ENCODE measurements at regions not wholly inside any gene's neighbourhood (a gene's known extent, or its start where the extent isn't known, plus 50 kb on each side); places are given as distances from the start of the nearest gene placed in this dataset.

- H3K9ac ChIP-seq (ENCODE audit: low read length in 5 of 5) = no peak overlapping the region
Observed at GRCh38 chr9:1415146-1415545, 365.0 kb downstream of the DMRT2 start.

DNA sequence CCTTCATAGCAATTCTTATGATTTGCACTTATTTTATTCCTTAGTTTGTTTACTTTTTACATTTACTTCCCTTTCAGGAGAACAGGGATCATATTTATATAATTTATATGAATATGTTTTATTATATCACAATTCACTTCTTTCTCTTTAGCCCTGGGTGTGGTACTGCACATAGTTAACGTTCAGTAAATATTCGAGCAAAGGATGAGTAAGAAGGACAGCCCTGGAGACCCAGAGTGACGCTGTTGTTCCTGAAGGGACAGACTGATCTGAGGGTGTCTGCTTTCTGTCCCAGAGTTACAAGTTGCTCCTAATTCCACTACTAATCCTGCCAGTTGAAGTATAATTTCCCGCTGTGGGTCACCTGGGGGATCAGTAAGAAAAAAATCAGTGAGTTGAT lies 366.1 kb downstream of the DMRT2 start:
- no peak overlapping the region for H3K4me3 ChIP-seq (ENCODE audit: low read depth in 1 of 5, low read length in 5 of 5)
- H3K36me3 ChIP-seq (ENCODE audit: control insufficient read depth in 5 of 5, insufficient read depth in 5 of 5, low read length in 5 of 5) = no peaks in the 10 kb centered on the region
- no peaks in the 10 kb centered on the region for H3K27me3 ChIP-seq (ENCODE audit: control insufficient read depth in 5 of 5, insufficient read depth in 4 of 5, low read length in 5 of 5)
- no peaks in the 10 kb centered on the region for H3K9me3 ChIP-seq (ENCODE audit: control insufficient read depth in 5 of 5, low read length in 5 of 5)
- peaks cover 0 to 30% (median 6%) of the 10 kb centered on the region in 5 donors for H3K4me1 ChIP-seq (ENCODE audit: control insufficient read depth in 5 of 5, insufficient read depth in 5 of 5, low read length in 5 of 5)
- no peak overlapping the region for H3K27ac ChIP-seq (ENCODE audit: low read depth, low read length)
- H3K9ac ChIP-seq (ENCODE audit: low read length in 5 of 5) = no peak overlapping the region

More at GRCh38 chr9:1415146-1415545, 365.0 kb downstream of the DMRT2 start:
- Histone ChIP-seq H3K27ac (ENCODE audit: low read depth, low read length) (no peak overlapping the region), H3K9me3 (ENCODE audit: control insufficient read depth in 5 of 5, low read length in 5 of 5) (no peaks in the 10 kb centered on the region), H3K4me1 (ENCODE audit: control insufficient read depth in 5 of 5, insufficient read depth in 5 of 5, low read length in 5 of 5) (peaks cover 0 to 30% (median 6%) of the 10 kb centered on the region in 5 donors), H3K27me3 (ENCODE audit: control insufficient read depth in 5 of 5, insufficient read depth in 4 of 5, low read length in 5 of 5) (no peaks in the 10 kb centered on the region), H3K4me3 (ENCODE audit: low read depth in 1 of 5, low read length in 5 of 5) (no peak overlapping the region), H3K36me3 (ENCODE audit: control insufficient read depth in 5 of 5, insufficient read depth in 5 of 5, low read length in 5 of 5) (no peaks in the 10 kb centered on the region)

DNA sequence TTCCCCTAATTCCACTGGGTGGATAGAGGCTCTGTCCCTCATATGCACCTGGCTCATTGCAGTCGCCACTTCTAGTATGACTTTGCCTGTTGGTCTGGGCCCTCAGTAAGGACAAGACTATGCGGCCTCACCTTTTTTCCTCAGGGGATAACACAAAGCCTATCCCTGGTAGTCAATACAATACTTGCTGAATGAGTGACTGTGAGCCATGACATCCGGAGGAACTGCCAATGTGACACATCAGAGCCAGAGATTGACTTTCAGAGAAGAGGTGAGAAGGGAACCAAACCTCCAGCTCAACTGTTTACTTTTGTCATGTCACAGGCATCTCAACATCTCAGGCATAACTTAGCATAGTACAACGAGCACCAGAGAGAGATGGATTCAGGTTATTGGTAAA lies 371.3 kb downstream of the DMRT2 start:
- Histone ChIP-seq H3K9ac (ENCODE audit: low read length in 5 of 5) (no peak overlapping the region), H3K27me3 (ENCODE audit: control insufficient read depth in 5 of 5, insufficient read depth in 4 of 5, low read length in 5 of 5) (no peaks in the 10 kb centered on the region), H3K27ac (ENCODE audit: low read depth, low read length) (no peak overlapping the region), H3K36me3 (ENCODE audit: control insufficient read depth in 5 of 5, insufficient read depth in 5 of 5, low read length in 5 of 5) (no peaks in the 10 kb centered on the region), H3K4me3 (ENCODE audit: low read depth in 1 of 5, low read length in 5 of 5) (no peak overlapping the region), H3K4me1 (ENCODE audit: control insufficient read depth in 5 of 5, insufficient read depth in 5 of 5, low read length in 5 of 5) (peaks cover 0 to 18% (median 0%) of the 10 kb centered on the region in 5 donors), H3K9me3 (ENCODE audit: control insufficient read depth in 5 of 5, low read length in 5 of 5) (no peaks in the 10 kb centered on the region)

DNA sequence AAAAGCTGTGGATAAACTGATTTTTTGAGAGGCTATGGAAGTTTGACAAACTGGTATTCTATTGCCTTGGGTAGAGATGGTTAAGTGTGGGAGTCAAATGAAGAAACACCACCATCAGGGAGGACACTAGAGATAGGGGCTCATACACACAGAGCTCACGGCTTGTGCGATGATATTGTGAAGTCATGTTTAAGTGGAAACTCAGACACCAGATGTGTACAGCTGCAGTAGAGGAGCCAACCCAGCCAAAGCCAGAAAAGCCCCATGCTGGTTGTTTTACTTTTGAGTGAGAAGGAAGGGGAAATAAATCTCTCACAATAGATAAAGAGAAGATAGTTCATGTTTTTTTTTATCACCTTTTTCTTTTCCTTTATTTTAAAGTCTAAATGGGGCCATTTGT lies 377.7 kb downstream of the DMRT2 start:
- no peaks in the 10 kb centered on the region for H3K27me3 ChIP-seq (ENCODE audit: control insufficient read depth in 5 of 5, insufficient read depth in 4 of 5, low read length in 5 of 5)
- H3K27ac ChIP-seq (ENCODE audit: low read depth, low read length) = no peak overlapping the region
- H3K4me1 ChIP-seq (ENCODE audit: control insufficient read depth in 5 of 5, insufficient read depth in 5 of 5, low read length in 5 of 5) = no peaks in the 10 kb centered on the region
- H3K9me3 ChIP-seq (ENCODE audit: control insufficient read depth in 5 of 5, low read length in 5 of 5) = no peaks in the 10 kb centered on the region
- H3K9ac ChIP-seq (ENCODE audit: low read length in 5 of 5) = no peak overlapping the region
- no peak overlapping the region for H3K4me3 ChIP-seq (ENCODE audit: low read depth in 1 of 5, low read length in 5 of 5)
- no peaks in the 10 kb centered on the region for H3K36me3 ChIP-seq (ENCODE audit: control insufficient read depth in 5 of 5, insufficient read depth in 5 of 5, low read length in 5 of 5)

- Histone ChIP-seq H3K36me3 (ENCODE audit: control insufficient read depth in 5 of 5, insufficient read depth in 5 of 5, low read length in 5 of 5) (no peaks in the 10 kb centered on the region), H3K4me3 (ENCODE audit: low read depth in 1 of 5, low read length in 5 of 5) (no peak overlapping the region), H3K27me3 (ENCODE audit: control insufficient read depth in 5 of 5, insufficient read depth in 4 of 5, low read length in 5 of 5) (no peaks in the 10 kb centered on the region), H3K27ac (ENCODE audit: low read depth, low read length) (no peak overlapping the region), H3K4me1 (ENCODE audit: control insufficient read depth in 5 of 5, insufficient read depth in 5 of 5, low read length in 5 of 5) (no peaks in the 10 kb centered on the region), H3K9ac (ENCODE audit: low read length in 5 of 5) (no peak overlapping the region), H3K9me3 (ENCODE audit: control insufficient read depth in 5 of 5, low read length in 5 of 5) (no peaks in the 10 kb centered on the region)
Observed at GRCh38 chr9:1429297-1429696, 379.1 kb downstream of the DMRT2 start.

DNA sequence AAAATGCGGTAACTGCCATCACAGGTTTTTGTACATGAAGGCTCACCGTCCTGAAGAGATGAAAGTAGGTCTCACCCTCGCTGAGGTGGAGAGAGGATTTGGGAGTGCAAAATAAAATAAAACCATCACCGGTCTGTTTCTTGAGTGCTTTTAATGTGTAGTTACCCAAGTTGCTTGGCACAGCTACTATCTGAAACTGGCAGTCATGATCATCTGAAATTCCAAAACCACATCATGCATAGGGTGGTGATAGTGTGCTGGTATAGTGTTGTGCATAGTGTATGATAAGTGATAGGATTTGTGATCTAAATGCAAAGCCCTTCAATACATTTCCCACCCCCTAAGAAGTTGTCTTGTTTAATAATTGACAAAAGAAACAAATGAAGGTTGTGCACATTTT lies 381.3 kb downstream of the DMRT2 start:
- Histone ChIP-seq H3K4me3 (ENCODE audit: low read depth in 1 of 5, low read length in 5 of 5) (no peak overlapping the region), H3K4me1 (ENCODE audit: control insufficient read depth in 5 of 5, insufficient read depth in 5 of 5, low read length in 5 of 5) (no peaks in the 10 kb centered on the region), H3K9ac (ENCODE audit: low read length in 5 of 5) (no peak overlapping the region), H3K9me3 (ENCODE audit: control insufficient read depth in 5 of 5, low read length in 5 of 5) (no peaks in the 10 kb centered on the region), H3K27ac (ENCODE audit: low read depth, low read length) (no peak overlapping the region), H3K27me3 (ENCODE audit: control insufficient read depth in 5 of 5, insufficient read depth in 4 of 5, low read length in 5 of 5) (no peaks in the 10 kb centered on the region), H3K36me3 (ENCODE audit: control insufficient read depth in 5 of 5, insufficient read depth in 5 of 5, low read length in 5 of 5) (peaks cover 0 to 7% (median 0%) of the 10 kb centered on the region in 5 donors)

- Histone ChIP-seq H3K27me3 (ENCODE audit: control insufficient read depth in 5 of 5, insufficient read depth in 4 of 5, low read length in 5 of 5) (no peaks in the 10 kb centered on the region), H3K36me3 (ENCODE audit: control insufficient read depth in 5 of 5, insufficient read depth in 5 of 5, low read length in 5 of 5) (peaks cover 0 to 7% (median 0%) of the 10 kb centered on the region in 5 donors), H3K4me1 (ENCODE audit: control insufficient read depth in 5 of 5, insufficient read depth in 5 of 5, low read length in 5 of 5) (no peaks in the 10 kb centered on the region), H3K4me3 (ENCODE audit: low read depth in 1 of 5, low read length in 5 of 5) (no peak overlapping the region), H3K27ac (ENCODE audit: low read depth, low read length) (no peak overlapping the region), H3K9ac (ENCODE audit: low read length in 5 of 5) (no peak overlapping the region), H3K9me3 (ENCODE audit: control insufficient read depth in 5 of 5, low read length in 5 of 5) (no peaks in the 10 kb centered on the region)
Observed at GRCh38 chr9:1434052-1434767, 384.1 kb downstream of the DMRT2 start.

DNA sequence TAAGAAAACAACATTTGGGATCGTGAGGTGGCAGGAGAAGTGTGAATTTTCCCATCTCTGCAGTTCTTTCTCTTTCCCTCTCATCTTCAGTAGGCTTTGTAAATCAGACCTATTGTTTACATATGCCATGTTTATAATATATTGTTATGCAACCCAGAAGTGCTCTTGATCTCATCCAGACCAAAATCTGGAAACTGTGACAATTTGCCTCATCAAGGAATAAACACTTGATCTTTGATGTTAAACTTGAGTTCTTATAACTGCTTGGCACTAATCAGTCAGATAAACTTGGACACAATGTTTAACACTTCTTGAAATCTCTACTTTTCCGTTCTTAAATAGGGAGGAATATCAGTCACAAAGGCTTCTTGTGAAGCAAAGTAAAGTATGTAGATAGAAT lies 384.7 kb downstream of the DMRT2 start:
- no peaks in the 10 kb centered on the region for H3K4me1 ChIP-seq (ENCODE audit: control insufficient read depth in 5 of 5, insufficient read depth in 5 of 5, low read length in 5 of 5)
- no peaks in the 10 kb centered on the region for H3K27me3 ChIP-seq (ENCODE audit: control insufficient read depth in 5 of 5, insufficient read depth in 4 of 5, low read length in 5 of 5)
- peaks cover 0 to 7% (median 0%) of the 10 kb centered on the region in 5 donors for H3K36me3 ChIP-seq (ENCODE audit: control insufficient read depth in 5 of 5, insufficient read depth in 5 of 5, low read length in 5 of 5)
- H3K9me3 ChIP-seq (ENCODE audit: control insufficient read depth in 5 of 5, low read length in 5 of 5) = no peaks in the 10 kb centered on the region
- H3K4me3 ChIP-seq (ENCODE audit: low read depth in 1 of 5, low read length in 5 of 5) = no peak overlapping the region
- no peak overlapping the region for H3K9ac ChIP-seq (ENCODE audit: low read length in 5 of 5)
- no peak overlapping the region for H3K27ac ChIP-seq (ENCODE audit: low read depth, low read length)

DNA sequence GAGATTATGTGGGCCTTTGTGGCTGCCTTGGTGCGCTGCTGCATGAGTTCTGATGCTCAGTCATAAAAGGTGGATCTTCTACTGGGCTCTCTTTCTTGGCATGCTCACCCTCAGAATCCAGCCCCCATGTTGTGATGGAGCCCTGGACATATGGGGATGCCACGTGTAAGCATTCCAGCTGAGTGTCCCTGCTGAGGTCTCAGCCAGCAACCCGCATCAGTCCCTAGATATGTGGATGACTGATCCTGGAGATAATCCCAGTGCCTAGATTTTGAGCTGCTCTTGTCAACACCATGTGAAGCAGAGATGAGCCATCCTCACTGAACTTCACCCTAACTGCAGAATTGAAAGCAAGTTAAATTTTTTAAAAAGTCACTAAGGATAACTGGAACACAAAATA lies 390.1 kb downstream of the DMRT2 start:
- Histone ChIP-seq H3K9ac (ENCODE audit: low read length in 5 of 5) (no peak overlapping the region), H3K36me3 (ENCODE audit: control insufficient read depth in 5 of 5, insufficient read depth in 5 of 5, low read length in 5 of 5) (peaks cover 0 to 4% (median 0%) of the 10 kb centered on the region in 5 donors), H3K9me3 (ENCODE audit: control insufficient read depth in 5 of 5, low read length in 5 of 5) (no peaks in the 10 kb centered on the region), H3K27me3 (ENCODE audit: control insufficient read depth in 5 of 5, insufficient read depth in 4 of 5, low read length in 5 of 5) (no peaks in the 10 kb centered on the region), H3K4me1 (ENCODE audit: control insufficient read depth in 5 of 5, insufficient read depth in 5 of 5, low read length in 5 of 5) (no peaks in the 10 kb centered on the region), H3K4me3 (ENCODE audit: low read depth in 1 of 5, low read length in 5 of 5) (no peak overlapping the region), H3K27ac (ENCODE audit: low read depth, low read length) (no peak overlapping the region)

- Histone ChIP-seq H3K27me3 (ENCODE audit: control insufficient read depth in 5 of 5, insufficient read depth in 4 of 5, low read length in 5 of 5) (no peaks in the 10 kb centered on the region), H3K4me3 (ENCODE audit: low read depth in 1 of 5, low read length in 5 of 5) (no peak overlapping the region), H3K9ac (ENCODE audit: low read length in 5 of 5) (no peak overlapping the region), H3K27ac (ENCODE audit: low read depth, low read length) (no peak overlapping the region), H3K9me3 (ENCODE audit: control insufficient read depth in 5 of 5, low read length in 5 of 5) (no peaks in the 10 kb centered on the region), H3K36me3 (ENCODE audit: control insufficient read depth in 5 of 5, insufficient read depth in 5 of 5, low read length in 5 of 5) (peaks cover 0 to 2% (median 0%) of the 10 kb centered on the region in 5 donors), H3K4me1 (ENCODE audit: control insufficient read depth in 5 of 5, insufficient read depth in 5 of 5, low read length in 5 of 5) (peaks cover 0 to 2% (median 0%) of the 10 kb centered on the region in 5 donors)
Observed at GRCh38 chr9:1442105-1442504, 391.9 kb downstream of the DMRT2 start.
